ENCODE measurements at regions not wholly inside any gene's neighbourhood (a gene's known extent, or its start where the extent isn't known, plus 50 kb on each side); places are given as distances from the start of the nearest gene placed in this dataset.
"Not testable (repeated sequence)": the region's sequence is repeated elsewhere in the genome, so short reads cannot be mapped to it uniquely, and the experiment has no call there.

GRCh38 chr5:91840412-91840811, 457.3 kb upstream of the ARRDC3 start:
- intact Hi-C loops (cut with DNase I) = no loop called here
- DNase-seq (ENCODE audit: low spot score) = no peak

DNA sequence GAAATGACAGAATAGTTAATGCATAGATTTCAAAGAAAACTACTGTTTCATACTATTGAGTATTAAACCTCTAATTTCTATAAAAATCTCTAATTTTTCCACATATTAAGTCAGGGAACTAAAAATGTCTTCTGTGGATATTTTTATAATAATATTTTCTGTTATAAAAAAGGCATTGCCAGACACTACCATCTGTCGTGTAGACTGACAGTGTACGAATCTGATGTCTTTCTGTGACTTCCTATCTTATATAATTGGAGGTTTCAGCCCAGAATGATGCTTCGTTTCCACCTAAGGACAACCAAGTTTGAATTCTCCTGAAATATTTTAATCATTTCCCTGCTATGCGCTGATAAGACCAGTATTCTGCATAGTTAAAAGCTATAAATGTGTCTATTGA, 456.6 kb upstream of the ARRDC3 start:
- intact Hi-C loops (cut with DNase I) = no loop called here
- DNase-seq (ENCODE audit: low spot score) = no peak

- no peak for DNase-seq (ENCODE audit: low spot score)
- intact Hi-C loops (cut with DNase I) = no loop called here
Measured at GRCh38 chr5:91839233-91839632, 456.1 kb upstream of the ARRDC3 start.

GRCh38 chr5:91830361-91830953, 447.3 kb upstream of the ARRDC3 start:
- no peak for DNase-seq (ENCODE audit: low spot score)
- intact Hi-C loops (cut with DNase I) = no loop called here

- intact Hi-C loops (cut with DNase I) = no loop called here
- no peak for DNase-seq (ENCODE audit: low spot score)
Measured at GRCh38 chr5:91825618-91826017, 442.5 kb upstream of the ARRDC3 start.

DNA sequence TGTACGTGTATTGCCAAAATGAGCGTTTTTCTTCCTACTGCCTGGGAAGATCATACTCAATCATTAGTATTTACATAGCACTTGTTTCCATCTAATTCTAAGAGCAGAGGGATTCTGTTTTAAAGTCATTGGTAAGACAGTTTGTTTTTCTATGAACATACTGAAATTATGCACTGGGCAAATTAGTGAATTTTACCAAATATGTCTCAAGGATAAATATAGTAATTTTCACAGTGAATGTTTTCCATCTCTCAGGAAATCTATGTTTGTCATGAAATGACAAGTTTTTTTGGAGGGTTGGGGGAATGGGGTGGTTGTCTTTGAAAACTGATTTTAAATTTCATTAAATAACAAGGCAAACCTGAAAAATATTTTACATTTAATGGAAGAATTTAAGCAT, 441.3 kb upstream of the ARRDC3 start:
- no peak for DNase-seq (ENCODE audit: low spot score)
- intact Hi-C loops (cut with DNase I) = no loop called here

- DNase-seq (ENCODE audit: low spot score) = no peak
- intact Hi-C loops (cut with DNase I) = no loop called here
Measured at GRCh38 chr5:91820874-91821273, 437.8 kb upstream of the ARRDC3 start.

DNA sequence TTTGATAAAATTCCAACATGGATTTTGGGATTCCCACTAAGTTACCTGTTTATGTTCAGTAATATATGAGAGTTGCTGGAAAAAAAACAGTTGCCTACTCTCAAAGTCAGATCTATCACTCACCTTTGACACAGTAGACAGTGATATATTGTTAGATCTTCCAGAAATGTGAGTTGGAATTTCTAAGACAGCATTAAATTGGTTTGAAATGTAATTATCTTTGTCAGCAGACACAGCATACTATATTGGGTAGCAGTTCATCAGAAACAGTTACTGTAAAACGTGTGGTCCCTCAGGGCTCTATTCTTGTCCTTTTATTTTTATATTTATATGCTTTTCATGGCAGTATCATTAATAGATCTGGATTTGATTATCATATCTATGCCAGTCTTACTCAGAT, 433.6 kb upstream of the ARRDC3 start:
- intact Hi-C loops (cut with DNase I) = no loop called here
- DNase-seq (ENCODE audit: low spot score) = no peak

DNA sequence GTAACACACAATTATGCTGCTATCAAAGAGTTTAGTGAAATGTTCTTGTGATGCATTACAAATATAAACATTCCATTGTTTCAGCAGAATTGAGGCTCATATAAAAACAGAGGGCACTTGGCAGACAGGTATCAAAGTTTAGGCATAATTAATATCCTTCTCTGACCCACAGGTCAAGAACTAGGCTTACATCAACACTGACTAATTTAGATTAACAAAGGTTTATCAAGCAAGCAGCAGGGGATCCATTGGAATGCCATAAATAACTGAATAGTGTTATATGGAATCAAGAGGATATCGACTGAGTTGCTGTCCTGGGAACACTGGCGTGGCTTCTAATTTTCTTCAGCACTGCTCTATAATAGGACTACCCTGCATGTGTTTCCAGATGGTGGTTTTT, 414.5 kb upstream of the ARRDC3 start:
- intact Hi-C loops (cut with DNase I) = no loop called here
- DNase-seq (ENCODE audit: low spot score) = no peak

- no peak for DNase-seq (ENCODE audit: low spot score)
- intact Hi-C loops (cut with DNase I) = no loop called here
Measured at GRCh38 chr5:91794856-91795548, 411.9 kb upstream of the ARRDC3 start.

DNA sequence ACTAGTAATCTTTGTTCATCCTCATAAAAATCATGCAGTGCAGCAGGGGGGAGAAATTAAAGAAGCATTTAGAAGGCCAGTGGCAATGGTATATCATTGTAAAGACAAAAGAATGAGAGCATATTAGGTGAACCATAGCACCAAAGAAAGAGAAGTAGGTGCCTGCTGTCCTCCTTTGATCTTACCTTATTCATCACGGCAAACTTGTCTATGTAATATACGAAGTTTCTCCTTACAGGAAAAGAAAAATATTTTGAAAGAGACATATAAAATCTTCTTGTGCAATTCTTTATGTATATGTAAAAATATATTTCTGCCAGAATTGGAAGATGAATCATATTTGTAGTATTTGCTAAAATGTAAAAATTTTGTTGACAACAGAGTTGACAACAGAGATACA, 411.3 kb upstream of the ARRDC3 start:
- intact Hi-C loops (cut with DNase I) = no loop called here
- DNase-seq (ENCODE audit: low spot score) = no peak

- intact Hi-C loops (cut with DNase I) = no loop called here
- no peak for DNase-seq (ENCODE audit: low spot score)
Measured at GRCh38 chr5:91787718-91788117, 404.6 kb upstream of the ARRDC3 start.

GRCh38 chr5:91777671-91778070, 394.6 kb upstream of the ARRDC3 start:
- DNase-seq (ENCODE audit: low spot score) = no peak
- intact Hi-C loops (cut with DNase I) = no loop called here

- intact Hi-C loops (cut with DNase I) = no loop called here
Measured at GRCh38 chr5:91776249-91776648, 393.1 kb upstream of the ARRDC3 start.

GRCh38 chr5:91770400-91770799, 387.3 kb upstream of the ARRDC3 start:
- intact Hi-C loops (cut with DNase I) = no loop called here
- no peak for DNase-seq (ENCODE audit: low spot score)

More at GRCh38 chr5:91776249-91776648, 393.1 kb upstream of the ARRDC3 start:
- no peak for DNase-seq (ENCODE audit: low spot score)

DNA sequence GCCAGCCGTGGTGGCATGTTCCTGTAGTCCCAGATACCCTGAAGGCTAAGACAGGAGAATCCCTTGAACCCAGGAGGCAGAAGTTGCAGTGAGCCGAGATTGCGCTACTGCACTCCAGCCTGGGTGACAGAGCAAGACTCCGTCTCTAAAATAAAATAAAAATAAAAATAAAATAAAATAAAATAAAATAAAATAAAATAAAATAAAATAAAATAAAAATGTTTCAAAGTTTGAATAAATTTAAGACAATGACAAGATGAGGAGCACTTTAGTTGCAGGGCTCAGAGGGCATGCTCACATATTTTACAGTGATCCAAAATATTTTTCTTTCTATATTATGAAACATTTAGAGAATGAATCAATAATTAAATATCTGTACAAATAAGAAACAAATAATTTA, 374.3 kb upstream of the ARRDC3 start:
- DNase-seq (ENCODE audit: low spot score); intact Hi-C loops (cut with DNase I): not testable (repeated sequence)

DNA sequence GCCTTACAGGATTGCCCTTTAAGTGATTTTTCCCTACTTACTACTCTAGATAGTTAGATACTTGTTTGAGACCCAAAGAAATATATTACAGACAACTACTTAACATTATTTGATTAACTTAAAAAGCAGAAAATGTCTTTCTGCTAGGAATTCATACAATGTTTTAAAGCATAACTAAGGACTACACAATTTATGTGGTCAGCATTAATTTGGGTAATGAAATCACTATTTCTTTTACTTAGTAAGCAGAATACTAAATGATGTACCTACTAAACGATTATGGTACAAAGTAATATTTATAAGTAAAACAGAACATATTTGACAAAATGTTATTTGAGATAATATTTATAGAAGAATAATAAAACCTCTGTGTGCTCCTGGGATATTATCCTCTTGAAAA, 371.9 kb upstream of the ARRDC3 start:
- no peak for DNase-seq (ENCODE audit: low spot score)
- intact Hi-C loops (cut with DNase I) = no loop called here

DNA sequence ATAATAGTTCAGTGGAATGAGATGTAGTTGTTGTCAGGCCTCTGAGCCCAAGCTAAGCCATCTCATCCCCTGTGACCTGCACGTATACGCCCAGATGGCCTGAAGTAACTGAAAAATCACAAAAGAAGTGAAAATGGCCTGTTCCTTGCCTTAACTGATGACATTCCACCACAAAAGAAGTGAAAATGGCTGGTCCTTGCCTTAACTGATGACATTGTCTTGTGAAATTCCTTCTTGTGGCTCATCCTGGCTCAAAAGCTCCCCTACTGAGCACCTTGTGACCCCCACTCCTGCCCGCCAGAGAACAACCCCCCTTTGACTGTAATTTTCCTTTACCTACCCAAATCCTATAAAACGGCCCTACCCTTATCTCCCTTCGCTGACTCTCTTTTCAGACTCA, 361.4 kb upstream of the ARRDC3 start:
- intact Hi-C loops (cut with DNase I); DNase-seq (ENCODE audit: low spot score): not testable (repeated sequence)

DNA sequence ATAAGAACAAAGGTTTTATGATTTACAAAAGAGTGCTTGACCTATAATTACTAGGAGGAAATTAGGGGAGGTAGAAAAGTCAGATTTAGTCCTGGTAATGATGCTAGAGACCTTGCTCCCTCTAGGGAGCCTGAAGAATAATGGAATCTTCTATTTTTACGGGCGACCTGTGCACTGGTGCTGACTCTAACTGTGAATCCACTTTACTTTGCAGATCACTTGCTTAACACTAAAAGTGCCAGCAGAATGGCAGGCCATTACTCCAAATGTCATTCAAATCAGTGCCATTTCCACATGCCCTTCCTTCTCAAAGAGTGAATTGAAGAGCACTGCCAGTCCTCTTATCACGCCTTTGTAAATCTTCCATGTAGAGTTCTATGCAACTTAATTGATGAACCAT, 359.4 kb upstream of the ARRDC3 start:
- no peak for DNase-seq (ENCODE audit: low spot score)
- intact Hi-C loops (cut with DNase I) = no loop called here

GRCh38 chr5:91741764-91742505, 358.8 kb upstream of the ARRDC3 start:
- no peak for DNase-seq (ENCODE audit: low spot score)
- intact Hi-C loops (cut with DNase I) = no loop called here

GRCh38 chr5:91730026-91730425, 346.9 kb upstream of the ARRDC3 start:
- intact Hi-C loops (cut with DNase I) = no loop called here
- DNase-seq (ENCODE audit: low spot score) = no peak
